H9 (cell line): ENCODE measurements at regions not wholly inside any gene's neighbourhood (a gene's known extent, or its start where the extent isn't known, plus 50 kb on each side); places are given as distances from the start of the nearest gene placed in this dataset.

Source experiments
- DNase-seq: peaks from one replicate; pipeline ENCODE4 v3.0.0-alpha.2; 2017
- H2AFZ ChIP-seq: one replicate; pipeline ENCODE4 v1.6.1; 2013; ENCODE audit warnings: mild to moderate bottlenecking, low read length, control low read depth, moderate library complexity
- H2AK5ac ChIP-seq: 2 replicates; pipeline ENCODE4 v1.6.1; 2013; ENCODE audit warnings: low read length, control low read depth, mixed read lengths; ENCODE audit not compliant: insufficient read length
- H2BK120ac ChIP-seq: one replicate; pipeline ENCODE4 v1.6.1; 2013; ENCODE audit warnings: low read depth, mild to moderate bottlenecking, low read length, control low read depth, inconsistent platforms; ENCODE audit not compliant: poor library complexity, severe bottlenecking
- H2BK12ac ChIP-seq: 2 replicates; pipeline ENCODE4 v1.6.1; 2013; ENCODE audit warnings: low read length, control low read depth, mixed read lengths, low read depth; ENCODE audit not compliant: insufficient read length
- H2BK15ac ChIP-seq: 2 replicates; pipeline ENCODE4 v1.6.1; 2013; ENCODE audit warnings: low read depth, low read length, control low read depth
- H2BK20ac ChIP-seq: one replicate; pipeline ENCODE4 v1.6.1; 2013; ENCODE audit warnings: low read depth, mild to moderate bottlenecking, low read length, control low read depth, inconsistent platforms; ENCODE audit not compliant: poor library complexity, severe bottlenecking
- H2BK5ac ChIP-seq: 2 replicates; pipeline ENCODE4 v1.6.1; 2013; ENCODE audit warnings: low read length, control low read depth, mixed read lengths; ENCODE audit not compliant: insufficient read length
- H3K14ac ChIP-seq: 2 replicates; pipeline ENCODE4 v1.6.1; 2013; ENCODE audit warnings: low read length, control low read depth; ENCODE audit not compliant: insufficient read depth
- H3K18ac ChIP-seq: 2 replicates; pipeline ENCODE4 v1.6.1; 2013; ENCODE audit warnings: low read depth, mild to moderate bottlenecking, mixed read lengths, low read length, control low read depth; ENCODE audit not compliant: insufficient read length
- H3K23ac ChIP-seq: 2 replicates; pipeline ENCODE4 v1.6.1; 2013; ENCODE audit warnings: low read length, control low read depth, mixed read lengths, low read depth; ENCODE audit not compliant: insufficient read length
- H3K23me2 ChIP-seq: 2 replicates; pipeline ENCODE4 v1.6.1; 2013; ENCODE audit warnings: low read depth, mild to moderate bottlenecking, mixed read lengths, low read length, control low read depth; ENCODE audit not compliant: insufficient read length, poor library complexity, severe bottlenecking
- H3K27ac ChIP-seq: 2 replicates; pipeline ENCODE4 v1.5.1; 2013; ENCODE audit warnings: low read length, control low read depth, mixed read lengths, low read depth; ENCODE audit not compliant: insufficient read length
- H3K27me3 ChIP-seq: 2 replicates; pipeline ENCODE4 v1.6.1; 2013; ENCODE audit warnings: low read length, control low read depth, inconsistent platforms; ENCODE audit not compliant: insufficient read depth
- H3K4ac ChIP-seq: 2 replicates; pipeline ENCODE4 v1.6.1; 2013; ENCODE audit warnings: low read depth, mild to moderate bottlenecking, control low read depth, inconsistent platforms, low read length, moderate library complexity
- H3K4me1 ChIP-seq: 2 replicates; pipeline ENCODE4 v1.6.1; 2013; ENCODE audit warnings: low read length, control low read depth, inconsistent platforms; ENCODE audit not compliant: insufficient read depth
- H3K4me2 ChIP-seq: 2 replicates; pipeline ENCODE4 v1.6.1; 2013; ENCODE audit warnings: low read length, control low read depth, mixed read lengths; ENCODE audit not compliant: insufficient read length, insufficient read depth
- H3K56ac ChIP-seq: 2 replicates; pipeline ENCODE4 v1.6.1; 2013; ENCODE audit warnings: low read depth, mild to moderate bottlenecking, mixed read lengths, low read length, control low read depth; ENCODE audit not compliant: insufficient read length
- H3K79me1 ChIP-seq: 2 replicates; pipeline ENCODE4 v1.6.1; 2013; ENCODE audit warnings: low read depth, mild to moderate bottlenecking, moderate library complexity, low read length, control low read depth, inconsistent platforms; ENCODE audit not compliant: insufficient read depth, poor library complexity, severe bottlenecking
- H3K79me2 ChIP-seq: 2 replicates; pipeline ENCODE4 v1.6.1; 2013; ENCODE audit warnings: low read length, control low read depth, inconsistent platforms; ENCODE audit not compliant: insufficient read depth
- H3K9ac ChIP-seq: 2 replicates; pipeline ENCODE4 v1.6.1; 2013; ENCODE audit warnings: low read length, control low read depth, mixed read lengths; ENCODE audit not compliant: insufficient read length; ENCODE audit errors: extremely low read depth
- H3K9me3 ChIP-seq: one replicate; pipeline ENCODE4 v1.6.1; 2013; ENCODE audit warnings: low read depth, low read length, inconsistent platforms; ENCODE audit not compliant: control insufficient read depth
- H3T11ph ChIP-seq: one replicate; pipeline ENCODE4 v1.6.1; 2013; ENCODE audit warnings: mild to moderate bottlenecking, low read length, control low read depth, inconsistent platforms
- H4K20me1 ChIP-seq: one replicate; pipeline ENCODE4 v1.6.1; 2013; ENCODE audit not compliant: control insufficient read depth, insufficient read length, insufficient read depth
- H4K5ac ChIP-seq: 2 replicates; pipeline ENCODE4 v1.6.1; 2013; ENCODE audit warnings: low read depth, mild to moderate bottlenecking, mixed read lengths, low read length, control low read depth; ENCODE audit not compliant: insufficient read length
- H4K8ac ChIP-seq: replicated peaks from 2 replicates; pipeline ENCODE4 v1.6.1; 2013; ENCODE audit warnings: low read length, control low read depth, mixed read lengths, low read depth; ENCODE audit not compliant: insufficient read length
- H4K91ac ChIP-seq: 2 replicates; pipeline ENCODE4 v1.6.1; 2013; ENCODE audit warnings: low read depth, mild to moderate bottlenecking, moderate library complexity, mixed read lengths, low read length, control low read depth; ENCODE audit not compliant: insufficient read length
- H3K27ac Mint-ChIP-seq, 3 experiments: 2 replicates in 2 of 3; 3 replicates in 1 of 3; pipeline ENCODE4 v1.8.0; 2020 to 2021; ENCODE audit warnings: mixed read lengths in 3 of 3, mild to moderate bottlenecking in 1 of 3, moderate library complexity in 1 of 3
- H3K27me3 Mint-ChIP-seq: 2 replicates; pipeline ENCODE4 v1.8.0; 2021; ENCODE audit warnings: low read depth, mild to moderate bottlenecking, moderate library complexity, mixed read lengths
- H3K36me3 Mint-ChIP-seq, 3 experiments: 2 replicates in 2 of 3; 3 replicates in 1 of 3; pipeline ENCODE4 v1.8.0; 2020 to 2021; ENCODE audit warnings: low read depth in 3 of 3, mixed read lengths in 3 of 3; ENCODE audit not compliant: insufficient read depth in 1 of 3
- H3K4me1 Mint-ChIP-seq, 2 experiments: 2 replicates each; pipeline ENCODE4 v1.8.0; 2020; ENCODE audit warnings: mixed read lengths in 2 of 2
- H3K4me3 Mint-ChIP-seq, 2 experiments: 2 replicates in 1 of 2; 3 replicates in 1 of 2; pipeline ENCODE4 v1.8.0; 2020 to 2021; ENCODE audit warnings: mild to moderate bottlenecking in 2 of 2, mixed read lengths in 2 of 2, moderate library complexity in 1 of 2
- H3K9me3 Mint-ChIP-seq, 2 experiments: 2 replicates in 1 of 2; 3 replicates in 1 of 2; pipeline ENCODE4 v1.8.0; 2020; ENCODE audit warnings: mild to moderate bottlenecking in 2 of 2, mixed read lengths in 2 of 2, moderate library complexity in 1 of 2
- CTCF ChIP-seq: fragments of 200-600 bp; sonication (generic); conservative IDR thresholded peaks from 3 replicates; pipeline ENCODE4 v1.8.0; 2021; ENCODE audit warnings: antibody characterized with exemption, mild to moderate bottlenecking
- WGBS: extraction: QIAGEN DNeasy Blood & Tissue Kit; methylation state at CpG from one replicate; pipeline ENCODE4 v1.1.7; 2013; ENCODE audit warnings: missing lambda C conversion rate, low lambda C conversion rate, mixed read lengths; ENCODE audit not compliant: insufficient read length; ENCODE audit errors: extremely low coverage; 5-methylcytosine and 5-hydroxymethylcytosine counted together

- no peak overlapping the region for H3K23ac ChIP-seq
These were observed 421.9 kb downstream of the LPIN1 start for GRCh38 chr2:12168354-12168753.

More at GRCh38 chr2:12168354-12168753, 421.9 kb downstream of the LPIN1 start:
- H3K9me3 ChIP-seq = no peaks in the 10 kb centered on the region
- no peak overlapping the region for H3K27ac ChIP-seq
- no peak overlapping the region for H4K8ac ChIP-seq
- peaks cover 8 to 10% of the 10 kb centered on the region in 2 experiments for H3K4me1 Mint-ChIP-seq
- WGBS = no CpG with 5 or more reads among the region's 6 CpGs
- no peak overlapping the region for H3K4me3 Mint-ChIP-seq
- H2BK12ac ChIP-seq = no peak overlapping the region
- no peak overlapping the region for H3K4me2 ChIP-seq
- no peak overlapping the region for H3K27ac Mint-ChIP-seq
- no peaks in the 10 kb centered on the region for H3K36me3 Mint-ChIP-seq
- H2BK120ac ChIP-seq = no peak overlapping the region
- H4K5ac ChIP-seq = no peak overlapping the region
- H2BK5ac ChIP-seq = no peak overlapping the region
- no peaks in the 10 kb centered on the region; a peak in 1 of 5 replicates for H3K9me3 Mint-ChIP-seq
- no peaks in the 10 kb centered on the region for H3K4me1 ChIP-seq
- H3K4ac ChIP-seq = no peak overlapping the region
- no peak overlapping the region for H3K9ac ChIP-seq
- H2BK15ac ChIP-seq = no peak overlapping the region
- no peaks in the 10 kb centered on the region for H3K27me3 ChIP-seq
- H3T11ph ChIP-seq = no peak overlapping the region
- no peaks in the 10 kb centered on the region for H3K79me2 ChIP-seq
- H3K56ac ChIP-seq = no peak overlapping the region
- H2BK20ac ChIP-seq = no peak overlapping the region
- H3K14ac ChIP-seq = no peak overlapping the region
- no peak overlapping the region for H2AK5ac ChIP-seq
- H3K23me2 ChIP-seq = no peaks in the 10 kb centered on the region
- H4K20me1 ChIP-seq = no peaks in the 10 kb centered on the region
- H2AFZ ChIP-seq = no peak overlapping the region
- no peak for TF ChIP-seq CTCF
- no peak overlapping the region for H3K18ac ChIP-seq
- no peaks in the 10 kb centered on the region for H3K79me1 ChIP-seq
- peaks cover 18% of the 10 kb centered on the region for H3K27me3 Mint-ChIP-seq
- no peak overlapping the region for H4K91ac ChIP-seq
- DNase-seq = no peak
